Transverse colon (tissue), 4 donors: ENCODE measurements at regions not wholly inside any gene's neighbourhood (a gene's known extent, or its start where the extent isn't known, plus 50 kb on each side); places are given as distances from the start of the nearest gene placed in this dataset.

Source experiments
- DNase-seq: peaks from one replicate; pipeline ENCODE4 v3.0.0-alpha.2; 2019
- H3K27ac ChIP-seq, 4 donors: fragments of 200-600 bp; sonication (generic); 2 replicates each; pipeline ENCODE4 v1.5.1; 2016 to 2018; ENCODE audit warnings: inconsistent platforms in 4 of 4
- H3K27me3 ChIP-seq: fragments of 200-600 bp; sonication (generic); 2 replicates; pipeline ENCODE4 v1.5.1; 2017; ENCODE audit warnings: inconsistent platforms
- H3K36me3 ChIP-seq, 4 donors: fragments of 200-600 bp; sonication (generic); 2 replicates each; pipeline ENCODE4 v1.5.1; 2017 to 2019; ENCODE audit warnings: inconsistent platforms in 4 of 4
- H3K4me1 ChIP-seq, 4 donors: fragments of 200-600 bp; sonication (generic); 2 replicates each; pipeline ENCODE4 v1.5.1; 2017 to 2020; ENCODE audit warnings: inconsistent platforms in 4 of 4
- H3K4me3 ChIP-seq, 4 donors: fragments of 200-600 bp; sonication (generic); 1 replicate in 1 of 4; 2 replicates in 3 of 4; pipeline versions ENCODE4 v1.5.1 to v1.6.1; 2017 to 2019; ENCODE audit warnings: inconsistent platforms in 4 of 4
- H3K9me3 ChIP-seq, 2 donors: fragments of 200-600 bp; sonication (generic); 2 replicates each; pipeline ENCODE4 v1.5.1; 2017 to 2019; ENCODE audit warnings: inconsistent platforms in 2 of 2
- EP300 ChIP-seq: sonication (generic); formaldehyde crosslinking; IDR thresholded peaks from one replicate; pipeline ENCODE4 v1.6.1; 2017; ENCODE audit warnings: antibody characterized with exemption, low read depth
- POLR2A ChIP-seq: fragments of 450-650 bp; IDR thresholded peaks from one replicate; pipeline ENCODE4 v1.6.1; 2016; ENCODE audit warnings: antibody characterized with exemption, mild to moderate bottlenecking, moderate library complexity
- POLR2AphosphoS5 ChIP-seq, 3 donors: sonication (generic); formaldehyde crosslinking; IDR thresholded peaks; one replicate each; pipeline ENCODE4 v1.6.1; 2016; ENCODE audit warnings: antibody characterized with exemption in 3 of 3
- WGBS, 2 donors: methylation state at CpG; one replicate each; pipeline ENCODE4 v1.1.5; 2018; ENCODE audit warnings: low coverage in 1 of 2; 5-methylcytosine and 5-hydroxymethylcytosine counted together
- in situ Hi-C, 4 donors: fragments of 200-750 bp; cut with MboI; loops; one replicate each; pipeline versions ENCODE4 v1.15.0 to v1.15.1; 2017; ENCODE audit warnings: low sequenced_read_pairs in 3 of 4, low pct_ligation_motif_present in 1 of 4, low pct_unique_long_range_greater_than_20kb in 1 of 4
- intact Hi-C: fragments of 100-400 bp; cut with DNase I; formaldehyde crosslinking; loops from one replicate; pipeline ENCODE4 v1.15.1; 2023; ENCODE audit warnings: low total_unique reads
- TF ChIP-seq, protein P1 (sequence below), 5 experiments: fragments of 200-600 bp in 3 of 5; fragments of 450-650 bp in 2 of 5; sonication (generic) in 3 of 5; IDR thresholded peaks; 1 replicate in 2 of 5; 2 replicates in 3 of 5; pipeline ENCODE4 v1.5.1; 2016 to 2017; ENCODE audit warnings: antibody characterized with exemption in 5 of 5, inconsistent platforms in 3 of 5, mild to moderate bottlenecking in 2 of 5, moderate library complexity in 1 of 5

- Histone ChIP-seq H3K4me3 (no peak overlapping the region), H3K36me3 (no peaks in the 10 kb centered on the region), H3K27me3 (no peaks in the 10 kb centered on the region), H3K27ac (no peak overlapping the region), H3K9me3 (no peaks in the 10 kb centered on the region), H3K4me1 (peaks cover 0 to 4% (median 0%) of the 10 kb centered on the region in 4 donors)
- WGBS, 2 donors, result 81% methylated on average over 11 of the region's 14 CpGs; no CpG with 5 or more reads in 1 of the 2 donors
- in situ Hi-C loops (loop anchor here in 1 of 4 donors (25.0 kb wide), 1 partner anchor 113 kb away; no protein-coding TSS in a partner anchor), intact Hi-C loops (no loop called here)
- DNase-seq, result no peak
- no peak for TF ChIP-seq EP300
- TF ChIP-seq POLR2A, result no peak
Observed at GRCh38 chr16:88298833-88299745, 83.7 kb upstream of the ZNF469 start.

GRCh38 chr16:88299751-88300462 lies 82.9 kb upstream of the ZNF469 start:
- H3K36me3 ChIP-seq, result no peaks in the 10 kb centered on the region
- no peak for DNase-seq
- intact Hi-C loops, result no loop called here
- 87% methylated on average over 16 of the region's 19 CpGs; no CpG with 5 or more reads in 1 of the 2 donors for WGBS, 2 donors
- H3K9me3 ChIP-seq, result no peaks in the 10 kb centered on the region
- in situ Hi-C loops, result loop anchor here in 1 of 4 donors (25.0 kb wide), 1 partner anchor 112 kb away; no protein-coding TSS in a partner anchor
- H3K4me1 ChIP-seq, result peaks cover 0 to 10% (median 5%) of the 10 kb centered on the region in 4 donors
- H3K27ac ChIP-seq, result no peak overlapping the region
- H3K27me3 ChIP-seq, result no peaks in the 10 kb centered on the region
- no peak overlapping the region for H3K4me3 ChIP-seq
- TF ChIP-seq POLR2A, result no peak
- TF ChIP-seq, protein P1, sequence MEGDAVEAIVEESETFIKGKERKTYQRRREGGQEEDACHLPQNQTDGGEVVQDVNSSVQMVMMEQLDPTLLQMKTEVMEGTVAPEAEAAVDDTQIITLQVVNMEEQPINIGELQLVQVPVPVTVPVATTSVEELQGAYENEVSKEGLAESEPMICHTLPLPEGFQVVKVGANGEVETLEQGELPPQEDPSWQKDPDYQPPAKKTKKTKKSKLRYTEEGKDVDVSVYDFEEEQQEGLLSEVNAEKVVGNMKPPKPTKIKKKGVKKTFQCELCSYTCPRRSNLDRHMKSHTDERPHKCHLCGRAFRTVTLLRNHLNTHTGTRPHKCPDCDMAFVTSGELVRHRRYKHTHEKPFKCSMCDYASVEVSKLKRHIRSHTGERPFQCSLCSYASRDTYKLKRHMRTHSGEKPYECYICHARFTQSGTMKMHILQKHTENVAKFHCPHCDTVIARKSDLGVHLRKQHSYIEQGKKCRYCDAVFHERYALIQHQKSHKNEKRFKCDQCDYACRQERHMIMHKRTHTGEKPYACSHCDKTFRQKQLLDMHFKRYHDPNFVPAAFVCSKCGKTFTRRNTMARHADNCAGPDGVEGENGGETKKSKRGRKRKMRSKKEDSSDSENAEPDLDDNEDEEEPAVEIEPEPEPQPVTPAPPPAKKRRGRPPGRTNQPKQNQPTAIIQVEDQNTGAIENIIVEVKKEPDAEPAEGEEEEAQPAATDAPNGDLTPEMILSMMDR (IDR thresholded peaks at IDR 0.05), result no peak
- TF ChIP-seq EP300, result no peak
- TF ChIP-seq POLR2AphosphoS5 (IDR thresholded peaks at IDR 0.05), result no peak

- H3K4me1 ChIP-seq, result peaks cover 0 to 10% (median 5%) of the 10 kb centered on the region in 4 donors
- H3K9me3 ChIP-seq, result no peaks in the 10 kb centered on the region
- no peaks in the 10 kb centered on the region for H3K36me3 ChIP-seq
- intact Hi-C loops (no loop called here), in situ Hi-C loops (no loop called here)
- TF ChIP-seq, protein P1 (IDR thresholded peaks at IDR 0.05), result no peak
- no peak for TF ChIP-seq EP300
- TF ChIP-seq POLR2AphosphoS5 (IDR thresholded peaks at IDR 0.05), result no peak
- TF ChIP-seq POLR2A, result no peak
- no peak overlapping the region for H3K4me3 ChIP-seq
- H3K27ac ChIP-seq, result no peak overlapping the region
- H3K27me3 ChIP-seq, result no peaks in the 10 kb centered on the region
- WGBS, 2 donors, result 76% methylated on average over 12 of the region's 12 CpGs; no CpG with 5 or more reads in 1 of the 2 donors
- DNase-seq, result no peak
Observed at GRCh38 chr16:88300463-88300835, 82.3 kb upstream of the ZNF469 start.

GRCh38 chr16:88301431-88301830 lies 81.3 kb upstream of the ZNF469 start:
- WGBS, 2 donors, result 83 to 84% methylated on average over 1 to 11 of the region's 11 CpGs
- Histone ChIP-seq H3K4me1 (peaks cover 0 to 10% (median 5%) of the 10 kb centered on the region in 4 donors), H3K9me3 (no peaks in the 10 kb centered on the region), H3K27me3 (no peaks in the 10 kb centered on the region), H3K4me3 (no peak overlapping the region), H3K27ac (no peak overlapping the region), H3K36me3 (no peaks in the 10 kb centered on the region)
- no peak for DNase-seq
- in situ Hi-C loops, result no loop called here
- TF ChIP-seq, protein P1 (IDR thresholded peaks at IDR 0.05), result no peak
- intact Hi-C loops, result no loop called here
